ENCODE measurements at regions not wholly inside any gene's neighbourhood (a gene's known extent, or its start where the extent isn't known, plus 50 kb on each side); places are given as distances from the start of the nearest gene placed in this dataset.

DNA sequence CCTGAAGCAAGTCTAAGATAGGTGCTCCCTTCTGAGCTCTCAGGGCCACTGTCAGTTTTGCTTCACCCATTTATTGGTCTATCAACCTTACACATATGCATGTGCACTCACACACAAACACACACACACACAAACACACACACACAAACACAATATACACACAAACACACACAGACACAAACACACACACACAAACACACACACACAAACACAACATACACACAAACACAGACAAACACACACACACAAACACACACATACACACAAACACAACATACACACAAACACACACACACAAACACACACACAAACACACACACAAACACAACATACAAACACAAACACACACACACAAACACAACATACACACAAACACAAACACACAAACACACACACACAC, 181.6 kb upstream of the KLHL29 start:
- no peaks in the 10 kb centered on the region for H3K9me3 ChIP-seq
- H3K4me3 ChIP-seq, result no peak overlapping the region
- H3K27ac ChIP-seq, result no peak overlapping the region
- intact Hi-C loops (cut with DNase I; ENCODE audit: low total_unique reads), result no loop called here
- DNase-seq, result no peak
- TF ChIP-seq POLR2A (IDR thresholded peaks at IDR 0.05), result no peak
- TF ChIP-seq CTCF (IDR thresholded peaks at IDR 0.05), result no peak
- no peaks in the 10 kb centered on the region for H3K4me1 ChIP-seq
- no peaks in the 10 kb centered on the region for H3K27me3 ChIP-seq
- H3K36me3 ChIP-seq (ENCODE audit: low read depth, missing control alignments), result no peaks in the 10 kb centered on the region

- H3K9me3 ChIP-seq, result no peaks in the 10 kb centered on the region
- intact Hi-C loops (cut with DNase I; ENCODE audit: low total_unique reads), result no loop called here
- TF ChIP-seq CTCF (IDR thresholded peaks at IDR 0.05), result no peak
- TF ChIP-seq POLR2A (IDR thresholded peaks at IDR 0.05), result no peak
Observed at GRCh38 chr2:23204685-23205242, 180.2 kb upstream of the KLHL29 start.

GRCh38 chr2:23206650-23207049, 178.3 kb upstream of the KLHL29 start:
- no peaks in the 10 kb centered on the region for H3K4me1 ChIP-seq
- H3K9me3 ChIP-seq, result no peaks in the 10 kb centered on the region
- 69 to 90% methylated on average over 8 of the region's 8 CpGs for WGBS, 2 donors
- no peaks in the 10 kb centered on the region for H3K36me3 ChIP-seq (ENCODE audit: low read depth, missing control alignments)
- no peak overlapping the region for H3K4me3 ChIP-seq
- intact Hi-C loops (cut with DNase I; ENCODE audit: low total_unique reads), result no loop called here
- no peaks in the 10 kb centered on the region for H3K27me3 ChIP-seq
- no peak for DNase-seq
- H3K27ac ChIP-seq, result no peak overlapping the region
- TF ChIP-seq CTCF (IDR thresholded peaks at IDR 0.05) (no peak), POLR2A (IDR thresholded peaks at IDR 0.05) (no peak)

More at GRCh38 chr2:23204685-23205242, 180.2 kb upstream of the KLHL29 start:
- Histone ChIP-seq H3K27me3 (no peaks in the 10 kb centered on the region), H3K4me1 (no peaks in the 10 kb centered on the region), H3K4me3 (no peak overlapping the region), H3K36me3 (ENCODE audit: low read depth, missing control alignments) (no peaks in the 10 kb centered on the region), H3K27ac (no peak overlapping the region)
- 35 to 57% methylated on average over 1 of the region's 1 CpG for WGBS, 2 donors
- no peak for DNase-seq

- Histone ChIP-seq H3K4me1 (no peaks in the 10 kb centered on the region), H3K36me3 (ENCODE audit: low read depth, missing control alignments) (no peaks in the 10 kb centered on the region), H3K27me3 (no peaks in the 10 kb centered on the region), H3K27ac (no peak overlapping the region), H3K4me3 (no peak overlapping the region), H3K9me3 (no peaks in the 10 kb centered on the region)
- 88 to 92% methylated on average over 5 of the region's 5 CpGs for WGBS, 2 donors
- intact Hi-C loops (cut with DNase I; ENCODE audit: low total_unique reads), result no loop called here
- TF ChIP-seq POLR2A (IDR thresholded peaks at IDR 0.05), result no peak
- no peak for TF ChIP-seq CTCF (IDR thresholded peaks at IDR 0.05)
- no peak for DNase-seq
Observed at GRCh38 chr2:23207871-23208270, 177.1 kb upstream of the KLHL29 start.

- no peaks in the 10 kb centered on the region for H3K27me3 ChIP-seq
- no peak overlapping the region for H3K4me3 ChIP-seq
- no peaks in the 10 kb centered on the region for H3K4me1 ChIP-seq
- intact Hi-C loops (cut with DNase I; ENCODE audit: low total_unique reads), result no loop called here
- H3K36me3 ChIP-seq (ENCODE audit: low read depth, missing control alignments), result no peaks in the 10 kb centered on the region
- no peak overlapping the region for H3K27ac ChIP-seq
- 46 to 92% methylated on average over 2 of the region's 2 CpGs for WGBS, 2 donors
- DNase-seq, result no peak
- no peaks in the 10 kb centered on the region for H3K9me3 ChIP-seq
- TF ChIP-seq POLR2A (IDR thresholded peaks at IDR 0.05) (no peak), CTCF (IDR thresholded peaks at IDR 0.05) (no peak)
Observed at GRCh38 chr2:23208339-23208738, 176.6 kb upstream of the KLHL29 start.

Measured in testis (tissue), 2 donors.